HG02852 (cell line): ENCODE measurements at regions not wholly inside any gene's neighbourhood (a gene's known extent, or its start where the extent isn't known, plus 50 kb on each side); places are given as distances from the start of the nearest gene placed in this dataset.

ENCODE experiments used
- ATAC-seq: cut with Tn5 transposase; IDR thresholded peaks from one replicate; pipeline ENCODE4 v1.9.1; 2021; ENCODE audit warnings: mild to moderate bottlenecking, moderate library complexity; ENCODE audit not compliant: unreplicated experiment

DNA sequence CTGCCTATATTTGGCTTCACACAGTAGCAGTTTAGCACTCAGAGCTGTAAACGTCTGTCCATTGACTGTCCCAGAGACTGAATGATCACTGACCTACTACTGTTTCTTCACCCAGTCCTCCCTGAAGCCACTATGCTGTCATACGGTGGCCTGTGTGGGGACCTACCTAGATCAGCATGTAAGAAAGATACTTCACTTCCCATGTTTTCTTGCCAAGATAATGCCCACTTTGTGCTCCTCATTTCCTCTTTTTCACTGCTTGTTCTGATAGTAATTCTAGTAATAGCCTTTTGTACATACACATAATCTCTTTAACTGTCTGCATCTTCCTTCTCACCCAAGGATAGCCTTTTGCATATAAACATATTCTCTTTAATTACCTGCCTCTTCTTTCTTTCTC lies 109.9 kb upstream of the TIAM2 start:
- no peak for ATAC-seq

- ATAC-seq: no peak
These were observed 109.1 kb upstream of the TIAM2 start for GRCh38 chr6:154886016-154886415.

GRCh38 chr6:154886471-154886870 lies 108.6 kb upstream of the TIAM2 start:
- no peak for ATAC-seq

DNA sequence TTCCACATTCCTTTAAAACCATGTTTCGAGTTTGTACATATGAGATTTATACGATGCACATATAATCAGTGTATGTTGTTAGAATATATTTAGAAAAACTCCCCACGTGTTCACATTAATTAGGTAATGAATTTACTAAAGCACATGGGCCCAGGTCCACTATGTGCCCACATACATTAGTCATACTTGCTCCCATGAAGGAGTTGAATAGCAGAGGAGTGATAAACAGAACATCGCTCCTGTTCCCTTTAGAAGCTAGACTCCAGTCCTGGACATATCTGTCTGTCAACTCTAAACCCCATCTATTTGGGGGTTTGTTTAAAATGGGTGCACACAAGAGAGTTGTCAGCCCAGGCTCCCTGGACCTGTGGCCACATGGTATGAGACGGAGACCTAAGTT lies 108.1 kb upstream of the TIAM2 start:
- no peak for ATAC-seq

DNA sequence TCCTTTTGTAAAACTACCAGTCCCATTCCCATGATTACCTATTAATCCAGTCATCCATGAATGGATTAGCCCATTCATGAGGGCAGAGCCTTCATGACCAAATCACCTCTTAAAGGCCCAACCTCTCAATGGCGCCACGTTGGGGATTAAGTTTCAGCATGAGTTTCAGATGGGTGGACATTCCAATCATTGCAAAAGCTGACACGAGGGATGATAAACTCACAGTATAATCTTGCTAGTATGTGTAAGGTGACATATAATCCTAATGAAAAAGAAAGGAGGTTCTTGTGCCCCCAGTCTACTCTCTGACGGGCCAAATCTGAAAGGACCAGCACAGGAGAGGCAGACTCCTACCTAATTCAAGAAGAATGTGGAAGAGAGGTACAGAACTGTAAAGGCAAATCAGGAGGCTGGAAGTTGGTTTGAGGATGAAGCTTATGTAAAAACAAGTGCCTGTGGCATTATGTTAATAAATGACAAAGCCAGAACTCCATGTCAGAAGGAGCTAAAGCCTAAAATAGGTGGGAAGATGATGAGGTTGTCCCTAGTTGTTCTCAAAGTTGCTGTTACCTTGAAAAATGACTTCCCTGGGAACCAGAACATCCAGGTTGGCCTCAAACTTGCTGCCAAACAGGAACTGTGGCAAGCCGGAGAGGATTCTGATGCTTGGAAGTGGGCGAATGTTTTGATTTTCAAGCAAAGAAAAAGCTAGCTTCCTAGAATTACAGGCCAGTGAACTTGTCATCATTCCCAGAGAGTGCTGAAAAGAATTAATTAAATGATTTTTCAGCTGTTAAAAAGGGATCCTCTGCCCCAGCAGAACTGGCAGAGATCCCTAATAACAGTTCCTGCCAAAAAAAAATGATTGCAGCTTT lies 106.5 kb upstream of the TIAM2 start:
- no peak for ATAC-seq

DNA sequence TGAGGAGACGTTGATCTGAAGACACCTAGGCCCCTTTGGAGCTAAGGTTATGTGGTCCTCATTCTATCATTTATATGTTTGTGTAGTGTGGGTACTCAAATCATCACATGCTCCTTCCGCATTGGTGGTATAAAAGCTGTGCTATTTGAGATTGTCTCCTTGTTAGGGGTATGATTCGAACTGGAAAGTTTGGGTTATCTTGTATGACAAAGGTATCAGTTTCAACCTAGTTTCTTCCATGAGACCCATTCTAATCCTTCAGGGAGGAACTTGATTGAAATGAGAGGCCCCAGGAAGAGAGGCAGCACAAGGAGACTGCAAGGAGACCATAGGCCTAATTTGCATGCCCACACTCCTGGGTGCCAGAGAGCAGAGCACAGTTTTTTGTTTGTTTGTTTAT lies 104.2 kb upstream of the TIAM2 start:
- no peak for ATAC-seq

- ATAC-seq: no peak
These were observed 103.2 kb upstream of the TIAM2 start for GRCh38 chr6:154891901-154892300.

GRCh38 chr6:154893917-154894316 lies 101.2 kb upstream of the TIAM2 start:
- ATAC-seq: no peak

- no peak for ATAC-seq
These were observed 100.2 kb upstream of the TIAM2 start for GRCh38 chr6:154894902-154895301.

- ATAC-seq: no peak
These were observed 99.3 kb upstream of the TIAM2 start for GRCh38 chr6:154895841-154896240.

- ATAC-seq: no peak
These were observed 96.3 kb upstream of the TIAM2 start for GRCh38 chr6:154898821-154899220.

DNA sequence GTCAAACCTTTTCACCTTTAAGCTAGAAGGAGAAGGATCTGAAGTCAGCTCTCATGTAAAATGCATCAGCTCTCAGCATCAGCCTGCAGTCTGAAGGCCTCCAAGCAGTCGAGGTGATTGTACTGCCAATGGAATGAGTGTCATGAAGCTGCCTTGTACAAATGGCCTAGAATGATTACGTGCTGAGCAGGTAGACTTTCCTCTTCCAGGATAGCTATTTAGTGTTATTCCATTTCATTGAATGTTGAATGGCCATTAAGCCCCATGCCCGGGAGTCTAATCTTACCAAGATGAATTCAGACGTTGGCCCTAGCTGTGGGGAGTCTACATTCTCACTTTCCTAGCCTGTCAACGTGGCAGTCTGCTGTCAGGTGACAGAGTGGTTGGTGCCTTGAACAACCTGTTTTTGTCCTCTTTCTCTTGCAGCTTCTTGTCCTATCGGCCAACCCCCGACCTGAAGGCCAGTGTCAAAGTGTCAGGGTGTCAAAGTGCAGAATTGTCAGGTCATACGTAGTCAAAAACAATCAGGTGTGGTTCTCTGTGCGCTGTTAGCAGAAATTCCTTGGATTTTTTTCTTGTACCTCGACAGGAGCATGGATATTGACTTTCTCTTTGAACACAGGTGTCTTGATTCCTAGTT lies 95.2 kb upstream of the TIAM2 start:
- ATAC-seq: no peak

- no peak for ATAC-seq
These were observed 93.1 kb upstream of the TIAM2 start for GRCh38 chr6:154901876-154902552.

DNA sequence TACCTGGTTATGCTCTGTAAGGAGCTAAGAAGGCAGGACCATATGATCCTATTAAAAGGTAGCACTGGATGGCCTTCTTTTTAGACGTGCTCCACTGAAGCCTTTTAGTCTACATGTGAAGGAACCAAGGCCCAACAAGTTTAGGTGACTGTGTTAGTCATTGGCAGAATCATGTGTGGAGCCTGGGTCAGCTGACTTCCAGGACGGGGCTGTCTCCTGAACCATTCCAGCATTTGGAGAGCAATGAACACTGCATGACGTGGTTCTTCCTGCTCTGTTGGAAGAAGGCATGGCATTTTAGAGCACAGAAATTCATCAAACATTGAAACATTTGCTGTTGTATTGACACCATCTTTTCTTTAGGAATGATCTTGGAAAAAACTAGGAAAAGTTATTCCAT lies 87.8 kb upstream of the TIAM2 start:
- ATAC-seq: no peak

DNA sequence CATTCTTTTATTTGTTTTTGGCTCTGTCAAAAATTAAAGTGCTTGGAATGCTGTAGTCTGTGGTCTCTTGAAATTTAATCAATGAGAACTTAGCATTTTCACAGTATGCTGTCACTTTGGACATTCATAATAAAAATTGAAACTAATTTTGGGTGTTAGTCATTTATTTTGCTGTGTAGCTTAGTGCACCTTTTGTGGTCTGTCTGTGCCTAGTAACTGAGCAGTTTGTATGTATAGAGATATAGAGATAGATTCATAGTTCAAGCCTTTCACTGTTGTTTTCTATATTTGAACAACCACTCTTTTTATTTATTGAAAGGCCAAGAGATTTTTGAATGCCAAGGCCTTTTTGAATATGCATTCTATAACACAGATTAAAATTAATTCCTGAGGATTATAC lies 86.4 kb upstream of the TIAM2 start:
- no peak for ATAC-seq

- ATAC-seq: no peak
These were observed 85.8 kb upstream of the TIAM2 start for GRCh38 chr6:154909311-154909710.

- no peak for ATAC-seq
These were observed 85.3 kb upstream of the TIAM2 start for GRCh38 chr6:154909821-154910220.

GRCh38 chr6:154914288-154914687 lies 80.8 kb upstream of the TIAM2 start:
- ATAC-seq: no peak

GRCh38 chr6:154916857-154917256 lies 78.3 kb upstream of the TIAM2 start:
- ATAC-seq: no peak

DNA sequence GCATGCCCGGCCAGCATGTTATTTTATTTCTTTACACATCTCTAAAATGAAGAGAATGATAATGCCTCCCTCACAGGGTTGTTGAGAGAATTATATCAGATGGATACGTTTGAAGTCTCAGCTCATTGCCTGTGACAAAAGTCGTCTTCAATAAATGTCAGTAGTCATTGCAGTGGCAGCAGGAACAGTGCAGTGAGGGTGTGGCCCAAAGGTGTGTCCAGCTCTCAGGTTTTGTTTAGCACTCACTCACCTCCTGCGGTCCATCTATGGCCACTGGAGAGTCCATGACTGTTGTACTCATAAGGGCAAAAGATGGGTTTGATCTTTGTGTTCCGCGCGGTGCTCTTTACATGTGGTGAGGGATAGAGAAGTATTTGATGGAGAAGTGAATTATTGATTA lies 77.2 kb upstream of the TIAM2 start:
- no peak for ATAC-seq

- no peak for ATAC-seq
These were observed 75.3 kb upstream of the TIAM2 start for GRCh38 chr6:154919806-154920205.
